KMS-11 (cell line): ENCODE measurements at regions not wholly inside any gene's neighbourhood (a gene's known extent, or its start where the extent isn't known, plus 50 kb on each side); places are given as distances from the start of the nearest gene placed in this dataset.

Experiments used
- H2AFZ ChIP-seq: fragments of 200-600 bp; sonication (generic); 2 replicates; pipeline ENCODE4 v1.6.1; 2016; ENCODE audit warnings: antibody characterized with exemption, mixed run types, low read depth
- H3K27ac ChIP-seq: fragments of 200-600 bp; sonication (generic); 2 replicates; pipeline ENCODE4 v1.6.1; 2016; ENCODE audit warnings: mild to moderate bottlenecking, mixed run types
- H3K27me3 ChIP-seq: fragments of 200-600 bp; sonication (generic); 2 replicates; pipeline ENCODE4 v1.6.1; 2017; ENCODE audit warnings: mild to moderate bottlenecking, low read depth, mixed run types, moderate library complexity; ENCODE audit not compliant: insufficient read depth
- H3K36me3 ChIP-seq: fragments of 200-600 bp; sonication (generic); 2 replicates; pipeline ENCODE4 v1.6.1; 2017; ENCODE audit warnings: mild to moderate bottlenecking, mixed run types; ENCODE audit not compliant: insufficient read depth
- H3K4me1 ChIP-seq: fragments of 200-600 bp; sonication (generic); 2 replicates; pipeline ENCODE4 v1.6.1; 2016; ENCODE audit warnings: mild to moderate bottlenecking, low read depth, mixed run types; ENCODE audit not compliant: poor library complexity, severe bottlenecking
- H3K4me2 ChIP-seq: fragments of 200-600 bp; sonication (generic); 2 replicates; pipeline ENCODE4 v1.7.0; 2016; ENCODE audit warnings: mild to moderate bottlenecking, mixed run types
- H3K4me3 ChIP-seq: fragments of 200-600 bp; sonication (generic); IDR thresholded peaks from 2 replicates; pipeline ENCODE4 v1.6.1; 2017; ENCODE audit warnings: low read depth, low read length, mixed read lengths; ENCODE audit not compliant: insufficient read depth
- H3K79me2 ChIP-seq: fragments of 200-600 bp; sonication (generic); 2 replicates; pipeline ENCODE4 v1.6.1; 2016; ENCODE audit warnings: low read depth, mixed run types; ENCODE audit not compliant: insufficient read depth
- H3K9ac ChIP-seq: fragments of 200-600 bp; sonication (generic); 2 replicates; pipeline ENCODE4 v1.6.1; 2016; ENCODE audit warnings: mild to moderate bottlenecking, mixed run types
- H4K20me1 ChIP-seq: fragments of 200-600 bp; sonication (generic); 2 replicates; pipeline ENCODE4 v1.6.1; 2016; ENCODE audit warnings: mild to moderate bottlenecking, mixed run types; ENCODE audit not compliant: insufficient read depth
- TF ChIP-seq, protein P1 (sequence below): fragments of 200-600 bp; sonication (generic); conservative IDR thresholded peaks from 2 replicates; pipeline ENCODE4 v1.6.1; 2017; ENCODE audit warnings: low read depth, mild to moderate bottlenecking, antibody characterized with exemption, low read length, moderate library complexity, mixed read lengths

- Histone ChIP-seq H3K36me3 (no peaks in the 10 kb centered on the region), H3K9ac (no peak overlapping the region), H3K27me3 (no peaks in the 10 kb centered on the region), H3K4me2 (no peak overlapping the region), H3K4me1 (no peaks in the 10 kb centered on the region), H3K4me3 (no peak overlapping the region), H3K79me2 (no peaks in the 10 kb centered on the region), H3K27ac (no peak overlapping the region), H4K20me1 (no peaks in the 10 kb centered on the region), H2AFZ (no peak overlapping the region)
- TF ChIP-seq, protein P1, sequence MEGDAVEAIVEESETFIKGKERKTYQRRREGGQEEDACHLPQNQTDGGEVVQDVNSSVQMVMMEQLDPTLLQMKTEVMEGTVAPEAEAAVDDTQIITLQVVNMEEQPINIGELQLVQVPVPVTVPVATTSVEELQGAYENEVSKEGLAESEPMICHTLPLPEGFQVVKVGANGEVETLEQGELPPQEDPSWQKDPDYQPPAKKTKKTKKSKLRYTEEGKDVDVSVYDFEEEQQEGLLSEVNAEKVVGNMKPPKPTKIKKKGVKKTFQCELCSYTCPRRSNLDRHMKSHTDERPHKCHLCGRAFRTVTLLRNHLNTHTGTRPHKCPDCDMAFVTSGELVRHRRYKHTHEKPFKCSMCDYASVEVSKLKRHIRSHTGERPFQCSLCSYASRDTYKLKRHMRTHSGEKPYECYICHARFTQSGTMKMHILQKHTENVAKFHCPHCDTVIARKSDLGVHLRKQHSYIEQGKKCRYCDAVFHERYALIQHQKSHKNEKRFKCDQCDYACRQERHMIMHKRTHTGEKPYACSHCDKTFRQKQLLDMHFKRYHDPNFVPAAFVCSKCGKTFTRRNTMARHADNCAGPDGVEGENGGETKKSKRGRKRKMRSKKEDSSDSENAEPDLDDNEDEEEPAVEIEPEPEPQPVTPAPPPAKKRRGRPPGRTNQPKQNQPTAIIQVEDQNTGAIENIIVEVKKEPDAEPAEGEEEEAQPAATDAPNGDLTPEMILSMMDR: no peak
Measured at GRCh38 chr11:13897646-13898276, 64.8 kb upstream of the SPON1 start.

GRCh38 chr11:13899603-13900002 lies 62.9 kb upstream of the SPON1 start:
- H3K4me2 ChIP-seq: no peak overlapping the region

GRCh38 chr11:13902523-13902922 lies 60.0 kb upstream of the SPON1 start:
- no peaks in the 10 kb centered on the region for H3K36me3 ChIP-seq
- no peaks in the 10 kb centered on the region for H3K4me1 ChIP-seq
- H3K4me2 ChIP-seq: no peak overlapping the region
- H3K79me2 ChIP-seq: no peaks in the 10 kb centered on the region
- H2AFZ ChIP-seq: no peak overlapping the region
- no peak overlapping the region for H3K27ac ChIP-seq
- no peak overlapping the region for H3K4me3 ChIP-seq
- H4K20me1 ChIP-seq: no peaks in the 10 kb centered on the region
- TF ChIP-seq, protein P1: no peak
- no peaks in the 10 kb centered on the region for H3K27me3 ChIP-seq
- no peak overlapping the region for H3K9ac ChIP-seq

More at GRCh38 chr11:13899603-13900002, 62.9 kb upstream of the SPON1 start:
- no peaks in the 10 kb centered on the region for H3K36me3 ChIP-seq
- no peaks in the 10 kb centered on the region for H3K4me1 ChIP-seq
- no peak overlapping the region for H3K27ac ChIP-seq
- no peaks in the 10 kb centered on the region for H3K27me3 ChIP-seq
- TF ChIP-seq, protein P1: no peak
- H3K4me3 ChIP-seq: no peak overlapping the region
- H3K79me2 ChIP-seq: no peaks in the 10 kb centered on the region
- no peak overlapping the region for H2AFZ ChIP-seq
- no peaks in the 10 kb centered on the region for H4K20me1 ChIP-seq
- H3K9ac ChIP-seq: no peak overlapping the region

GRCh38 chr11:13905137-13905781 lies 57.3 kb upstream of the SPON1 start:
- Histone ChIP-seq H3K4me3 (no peak overlapping the region), H3K79me2 (no peaks in the 10 kb centered on the region), H3K4me1 (no peaks in the 10 kb centered on the region), H3K36me3 (no peaks in the 10 kb centered on the region), H4K20me1 (no peaks in the 10 kb centered on the region), H3K27me3 (no peaks in the 10 kb centered on the region), H3K27ac (no peak overlapping the region), H3K4me2 (no peak overlapping the region), H3K9ac (no peak overlapping the region), H2AFZ (no peak overlapping the region)
- TF ChIP-seq, protein P1: no peak
